Transverse colon (tissue), 4 donors: ENCODE measurements at regions not wholly inside any gene's neighbourhood (a gene's known extent, or its start where the extent isn't known, plus 50 kb on each side); places are given as distances from the start of the nearest gene placed in this dataset.

Experiments
- CTCF ChIP-seq, 5 experiments: fragments of 200-600 bp in 3 of 5; fragments of 450-650 bp in 2 of 5; sonication (generic) in 3 of 5; IDR thresholded peaks; 1 replicate in 2 of 5; 2 replicates in 3 of 5; pipeline ENCODE4 v1.5.1; 2016 to 2017; ENCODE audit warnings: antibody characterized with exemption in 5 of 5, inconsistent platforms in 3 of 5, mild to moderate bottlenecking in 2 of 5, moderate library complexity in 1 of 5
- EP300 ChIP-seq: sonication (generic); formaldehyde crosslinking; IDR thresholded peaks from one replicate; pipeline ENCODE4 v1.6.1; 2017; ENCODE audit warnings: antibody characterized with exemption, low read depth
- POLR2A ChIP-seq: fragments of 450-650 bp; IDR thresholded peaks from one replicate; pipeline ENCODE4 v1.6.1; 2016; ENCODE audit warnings: antibody characterized with exemption, mild to moderate bottlenecking, moderate library complexity
- POLR2AphosphoS5 ChIP-seq, 3 donors: sonication (generic); formaldehyde crosslinking; IDR thresholded peaks; one replicate each; pipeline ENCODE4 v1.6.1; 2016; ENCODE audit warnings: antibody characterized with exemption in 3 of 3

GRCh38 chr5:9947225-9947714, 302.4 kb downstream of the ATPSCKMT start:
- TF ChIP-seq POLR2A (no peak), EP300 (no peak), CTCF (IDR thresholded peaks at IDR 0.05) (no peak), POLR2AphosphoS5 (IDR thresholded peaks at IDR 0.05) (no peak)
